C4-2B (cell line): ENCODE measurements at regions not wholly inside any gene's neighbourhood (a gene's known extent, or its start where the extent isn't known, plus 50 kb on each side); places are given as distances from the start of the nearest gene placed in this dataset.

Experiments
- H3K27ac ChIP-seq: fragments of 450-650 bp; 2 replicates; pipeline ENCODE4 v1.5.1; 2017
- ZFX ChIP-seq: fragments of 450-650 bp; IDR thresholded peaks from 2 replicates; pipeline ENCODE4 v1.6.1; 2017
- TF ChIP-seq, protein P1 (sequence below): fragments of 450-650 bp; conservative IDR thresholded peaks from 2 replicates; pipeline ENCODE4 v1.5.1; 2017; ENCODE audit warnings: mild to moderate bottlenecking

- TF ChIP-seq ZFX = no peak
- TF ChIP-seq, protein P1, sequence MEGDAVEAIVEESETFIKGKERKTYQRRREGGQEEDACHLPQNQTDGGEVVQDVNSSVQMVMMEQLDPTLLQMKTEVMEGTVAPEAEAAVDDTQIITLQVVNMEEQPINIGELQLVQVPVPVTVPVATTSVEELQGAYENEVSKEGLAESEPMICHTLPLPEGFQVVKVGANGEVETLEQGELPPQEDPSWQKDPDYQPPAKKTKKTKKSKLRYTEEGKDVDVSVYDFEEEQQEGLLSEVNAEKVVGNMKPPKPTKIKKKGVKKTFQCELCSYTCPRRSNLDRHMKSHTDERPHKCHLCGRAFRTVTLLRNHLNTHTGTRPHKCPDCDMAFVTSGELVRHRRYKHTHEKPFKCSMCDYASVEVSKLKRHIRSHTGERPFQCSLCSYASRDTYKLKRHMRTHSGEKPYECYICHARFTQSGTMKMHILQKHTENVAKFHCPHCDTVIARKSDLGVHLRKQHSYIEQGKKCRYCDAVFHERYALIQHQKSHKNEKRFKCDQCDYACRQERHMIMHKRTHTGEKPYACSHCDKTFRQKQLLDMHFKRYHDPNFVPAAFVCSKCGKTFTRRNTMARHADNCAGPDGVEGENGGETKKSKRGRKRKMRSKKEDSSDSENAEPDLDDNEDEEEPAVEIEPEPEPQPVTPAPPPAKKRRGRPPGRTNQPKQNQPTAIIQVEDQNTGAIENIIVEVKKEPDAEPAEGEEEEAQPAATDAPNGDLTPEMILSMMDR = no peak
These were observed 193.5 kb downstream of the RWDD3 start for GRCh38 chr1:95427525-95427924.

DNA sequence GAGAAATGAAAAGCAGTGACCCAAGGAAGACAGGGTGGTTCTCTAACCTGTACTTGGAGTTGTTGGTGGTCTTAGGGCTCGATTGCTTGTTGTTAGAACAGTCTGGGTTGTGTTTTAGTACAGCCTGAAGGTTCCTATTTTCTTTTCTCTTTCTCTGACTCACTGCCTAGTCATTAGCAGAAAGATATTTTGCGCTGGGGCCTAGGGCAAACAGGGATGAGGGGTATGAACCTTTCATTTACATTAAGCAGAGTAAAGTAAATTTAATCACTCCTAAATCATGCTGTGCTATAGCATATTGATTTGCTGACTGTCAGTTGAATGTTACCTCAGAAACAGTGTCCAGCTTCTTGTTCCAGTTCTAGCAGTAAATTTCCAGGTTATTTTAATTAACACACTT, 197.2 kb downstream of the RWDD3 start:
- no peak for TF ChIP-seq ZFX
- TF ChIP-seq, protein P1 = no peak
- H3K27ac ChIP-seq = no peak overlapping the region

More at GRCh38 chr1:95427525-95427924, 193.5 kb downstream of the RWDD3 start:
- H3K27ac ChIP-seq = no peak overlapping the region

DNA sequence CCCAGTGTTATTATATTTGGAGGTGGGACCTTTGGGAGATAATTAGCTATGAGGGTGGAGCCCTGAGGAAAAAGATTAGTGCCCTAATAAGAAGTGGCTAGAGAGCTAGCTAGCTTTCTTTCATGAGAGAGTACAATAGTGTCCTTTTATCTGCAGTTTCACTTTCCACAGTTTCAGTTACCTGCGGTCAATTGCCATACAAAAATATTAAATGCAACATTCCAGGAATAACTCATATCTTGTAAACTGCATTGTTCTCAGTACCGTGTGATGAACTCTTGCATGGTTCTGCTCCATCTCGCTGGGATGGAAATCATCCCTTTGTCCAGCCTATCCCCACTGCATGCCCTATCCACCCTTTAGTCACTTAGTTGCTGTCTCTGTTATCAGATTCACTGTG, 201.6 kb downstream of the RWDD3 start:
- no peak for TF ChIP-seq ZFX
- TF ChIP-seq, protein P1 = no peak
- H3K27ac ChIP-seq = no peak overlapping the region

DNA sequence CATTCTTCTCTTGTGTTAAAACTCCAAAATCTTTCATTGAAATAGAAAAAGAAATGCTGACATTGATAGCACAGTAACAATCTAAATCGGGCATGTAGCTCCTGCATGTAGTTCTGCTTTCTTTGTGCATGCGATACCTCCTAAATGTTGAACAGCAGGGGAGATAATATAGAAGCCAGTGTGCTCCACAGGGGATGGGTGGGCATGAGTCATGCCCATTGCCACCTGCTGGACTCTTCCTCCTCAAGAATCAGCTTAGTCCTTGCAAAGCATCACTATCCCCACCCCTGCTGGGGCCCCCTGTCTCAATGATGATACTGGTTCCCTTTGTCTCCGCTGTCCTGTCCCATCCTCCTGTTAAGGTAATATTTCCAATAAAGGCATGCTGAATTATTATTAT, 203.0 kb downstream of the RWDD3 start:
- TF ChIP-seq ZFX = no peak
- TF ChIP-seq, protein P1 = no peak
- no peak overlapping the region for H3K27ac ChIP-seq

GRCh38 chr1:95437781-95438180, 203.8 kb downstream of the RWDD3 start:
- TF ChIP-seq ZFX = no peak
- TF ChIP-seq, protein P1 = no peak
- H3K27ac ChIP-seq = no peak overlapping the region

GRCh38 chr1:95438218-95438948, 204.4 kb downstream of the RWDD3 start:
- TF ChIP-seq, protein P1 = no peak
- no peak for TF ChIP-seq ZFX

DNA sequence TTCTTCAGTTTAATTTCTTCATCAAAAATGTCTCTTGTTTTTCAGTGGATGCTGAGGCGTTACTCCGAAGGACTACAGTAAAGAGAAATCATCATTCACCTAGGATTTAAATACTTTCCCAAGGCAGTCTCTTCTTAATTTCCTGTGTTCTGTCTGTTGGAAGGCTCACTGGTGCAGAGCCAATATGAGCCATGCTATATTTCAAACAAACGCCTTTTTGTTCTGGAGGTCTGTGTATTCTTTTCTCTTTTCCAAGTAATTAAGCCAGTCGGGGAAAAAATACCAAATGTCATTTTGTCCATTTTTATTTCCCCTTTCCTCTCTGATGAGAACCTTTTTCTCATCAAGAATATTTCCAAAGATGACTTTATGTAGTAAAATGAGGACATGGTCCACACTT, 206.5 kb downstream of the RWDD3 start:
- no peak overlapping the region for H3K27ac ChIP-seq
- TF ChIP-seq, protein P1 = no peak
- no peak for TF ChIP-seq ZFX

More at GRCh38 chr1:95438218-95438948, 204.4 kb downstream of the RWDD3 start:
- H3K27ac ChIP-seq = no peak overlapping the region
